ENCODE measurements at regions not wholly inside any gene's neighbourhood (a gene's known extent, or its start where the extent isn't known, plus 50 kb on each side); places are given as distances from the start of the nearest gene placed in this dataset.

- H3K4me3 ChIP-seq = no peak overlapping the region
- no peaks in the 10 kb centered on the region for H3K36me3 ChIP-seq
- ATAC-seq = no peak
- H3K9me3 ChIP-seq = no peaks in the 10 kb centered on the region
- 70 to 100% methylated on average over 1 of the region's 1 CpG for WGBS, 2 donors (ENCODE audit: low coverage in 1 of 2)
- no peak for TF ChIP-seq POLR2AphosphoS5 (IDR thresholded peaks at IDR 0.05)
- TF ChIP-seq POLR2A (IDR thresholded peaks at IDR 0.05) = no peak
- H3K4me1 ChIP-seq = no peaks in the 10 kb centered on the region
- H3K27me3 ChIP-seq = no peaks in the 10 kb centered on the region
- H3K27ac ChIP-seq = no peak overlapping the region
These were observed 722.6 kb downstream of the TLR4 start for GRCh38 chr9:118426772-118427171.

GRCh38 chr9:118438810-118439209 is 734.6 kb downstream of the TLR4 start:
- H3K27me3 ChIP-seq = no peaks in the 10 kb centered on the region
- H3K4me1 ChIP-seq = no peaks in the 10 kb centered on the region
- no peak overlapping the region for H3K27ac ChIP-seq
- H3K36me3 ChIP-seq = no peaks in the 10 kb centered on the region
- TF ChIP-seq, protein P1, sequence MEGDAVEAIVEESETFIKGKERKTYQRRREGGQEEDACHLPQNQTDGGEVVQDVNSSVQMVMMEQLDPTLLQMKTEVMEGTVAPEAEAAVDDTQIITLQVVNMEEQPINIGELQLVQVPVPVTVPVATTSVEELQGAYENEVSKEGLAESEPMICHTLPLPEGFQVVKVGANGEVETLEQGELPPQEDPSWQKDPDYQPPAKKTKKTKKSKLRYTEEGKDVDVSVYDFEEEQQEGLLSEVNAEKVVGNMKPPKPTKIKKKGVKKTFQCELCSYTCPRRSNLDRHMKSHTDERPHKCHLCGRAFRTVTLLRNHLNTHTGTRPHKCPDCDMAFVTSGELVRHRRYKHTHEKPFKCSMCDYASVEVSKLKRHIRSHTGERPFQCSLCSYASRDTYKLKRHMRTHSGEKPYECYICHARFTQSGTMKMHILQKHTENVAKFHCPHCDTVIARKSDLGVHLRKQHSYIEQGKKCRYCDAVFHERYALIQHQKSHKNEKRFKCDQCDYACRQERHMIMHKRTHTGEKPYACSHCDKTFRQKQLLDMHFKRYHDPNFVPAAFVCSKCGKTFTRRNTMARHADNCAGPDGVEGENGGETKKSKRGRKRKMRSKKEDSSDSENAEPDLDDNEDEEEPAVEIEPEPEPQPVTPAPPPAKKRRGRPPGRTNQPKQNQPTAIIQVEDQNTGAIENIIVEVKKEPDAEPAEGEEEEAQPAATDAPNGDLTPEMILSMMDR (IDR thresholded peaks at IDR 0.05) = no peak
- no peak for TF ChIP-seq POLR2A (IDR thresholded peaks at IDR 0.05)
- TF ChIP-seq POLR2AphosphoS5 (IDR thresholded peaks at IDR 0.05) = no peak
- no peak for TF ChIP-seq EP300 (IDR thresholded peaks at IDR 0.05)
- 89% methylated on average over 1 of the region's 1 CpG for WGBS, 2 donors (ENCODE audit: low coverage in 1 of 2)
- no peak overlapping the region for H3K4me3 ChIP-seq
- no peak for ATAC-seq
- no peaks in the 10 kb centered on the region for H3K9me3 ChIP-seq

DNA sequence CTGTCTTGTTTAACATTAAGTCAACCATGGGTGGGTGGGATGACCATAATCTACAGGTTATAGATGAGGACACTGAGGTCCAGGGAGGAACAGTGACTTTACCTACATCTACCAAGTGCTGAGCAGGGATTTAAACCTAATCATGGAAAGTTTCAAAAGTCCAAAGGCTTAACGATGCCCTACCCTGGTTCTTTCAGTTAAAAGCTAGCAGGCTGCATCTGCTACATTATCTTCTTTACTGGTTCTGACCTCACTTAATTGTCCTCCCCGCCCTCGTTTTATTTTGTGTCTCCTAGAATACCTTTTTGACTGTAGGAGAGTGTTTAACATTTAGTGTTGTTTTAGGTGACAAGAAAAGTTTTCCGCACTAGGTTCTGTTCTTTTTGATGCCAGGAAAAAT is 735.2 kb downstream of the TLR4 start:
- H3K4me3 ChIP-seq = no peak overlapping the region
- WGBS, 2 donors (ENCODE audit: low coverage in 1 of 2) = 86 to 89% methylated on average over 3 to 4 of the region's 4 CpGs
- H3K36me3 ChIP-seq = no peaks in the 10 kb centered on the region
- no peak for ATAC-seq
- TF ChIP-seq POLR2A (IDR thresholded peaks at IDR 0.05) (no peak), POLR2AphosphoS5 (IDR thresholded peaks at IDR 0.05) (no peak), EP300 (IDR thresholded peaks at IDR 0.05) (no peak)
- TF ChIP-seq, protein P1 (IDR thresholded peaks at IDR 0.05) = no peak
- no peaks in the 10 kb centered on the region for H3K4me1 ChIP-seq
- no peaks in the 10 kb centered on the region for H3K27me3 ChIP-seq
- no peak overlapping the region for H3K27ac ChIP-seq
- H3K9me3 ChIP-seq = no peaks in the 10 kb centered on the region

- Histone ChIP-seq H3K27me3 (no peaks in the 10 kb centered on the region), H3K4me1 (no peaks in the 10 kb centered on the region), H3K4me3 (no peak overlapping the region), H3K9me3 (no peaks in the 10 kb centered on the region), H3K36me3 (no peaks in the 10 kb centered on the region), H3K27ac (no peak overlapping the region)
- WGBS, 2 donors (ENCODE audit: low coverage in 1 of 2) = 77 to 100% methylated on average over 2 to 5 of the region's 5 CpGs
- ATAC-seq = no peak
- no peak for TF ChIP-seq POLR2AphosphoS5 (IDR thresholded peaks at IDR 0.05)
- TF ChIP-seq EP300 (IDR thresholded peaks at IDR 0.05) = no peak
- TF ChIP-seq, protein P1 (IDR thresholded peaks at IDR 0.05) = no peak
- TF ChIP-seq POLR2A (IDR thresholded peaks at IDR 0.05) = no peak
These were observed 740.2 kb downstream of the TLR4 start for GRCh38 chr9:118444403-118444802.

DNA sequence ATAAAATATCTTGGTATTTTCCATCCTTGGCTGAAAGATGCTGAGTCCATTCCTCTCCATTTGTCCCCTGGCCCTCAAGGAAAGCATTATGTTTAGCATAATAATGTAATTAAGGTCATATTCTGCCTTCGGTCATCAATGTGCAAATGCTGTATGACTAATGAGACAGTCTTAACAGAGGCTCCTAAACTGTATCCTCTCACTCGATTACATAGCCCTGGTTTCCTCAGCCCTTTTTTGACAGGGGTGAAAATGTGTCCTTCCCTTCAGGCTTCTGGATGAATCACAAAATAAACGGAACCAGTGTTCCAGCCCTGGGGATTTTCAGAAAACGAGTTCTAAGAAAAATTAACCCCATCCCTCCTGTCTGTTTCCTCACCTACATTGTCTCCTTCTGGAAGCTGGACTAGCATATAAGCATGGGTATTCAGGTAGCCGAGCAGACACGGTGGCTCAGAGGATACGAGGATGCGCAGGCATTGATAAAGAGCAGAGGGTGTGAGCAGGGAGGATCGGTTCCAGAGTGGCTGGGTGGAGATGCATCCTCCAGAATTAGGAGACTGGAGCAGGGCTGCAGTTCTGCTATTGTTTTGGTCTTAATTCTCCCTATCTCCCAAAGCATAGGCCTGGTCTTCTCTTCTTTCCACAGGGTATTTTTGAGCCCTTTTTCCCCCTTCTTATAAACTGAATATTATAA is 742.9 kb downstream of the TLR4 start:
- Histone ChIP-seq H3K9me3 (no peaks in the 10 kb centered on the region), H3K4me1 (no peaks in the 10 kb centered on the region), H3K36me3 (no peaks in the 10 kb centered on the region), H3K27me3 (no peaks in the 10 kb centered on the region), H3K27ac (no peak overlapping the region), H3K4me3 (no peak overlapping the region)
- TF ChIP-seq POLR2A (IDR thresholded peaks at IDR 0.05) (no peak), EP300 (IDR thresholded peaks at IDR 0.05) (no peak), POLR2AphosphoS5 (IDR thresholded peaks at IDR 0.05) (no peak)
- TF ChIP-seq, protein P1 (IDR thresholded peaks at IDR 0.05) = no peak
- ATAC-seq = no peak
- WGBS, 2 donors (ENCODE audit: low coverage in 1 of 2) = 45 to 52% methylated on average over 8 to 9 of the region's 9 CpGs
